Ishikawa (cell line): ENCODE measurements at regions not wholly inside any gene's neighbourhood (a gene's known extent, or its start where the extent isn't known, plus 50 kb on each side); places are given as distances from the start of the nearest gene placed in this dataset.

ENCODE experiments used
- CEBPB ChIP-seq: IDR thresholded peaks from 2 replicates; pipeline ENCODE4 v1.6.1; 2012
- CREB1 ChIP-seq: IDR thresholded peaks from 2 replicates; pipeline ENCODE4 v1.6.1; 2012; ENCODE audit warnings: low read depth
- EGR1 ChIP-seq: IDR thresholded peaks from 2 replicates; pipeline ENCODE4 v1.6.1; 2012
- EP300 ChIP-seq: IDR thresholded peaks from 2 replicates; pipeline ENCODE4 v1.6.1; 2012; ENCODE audit warnings: borderline replicate concordance
- FOXM1 ChIP-seq: IDR thresholded peaks from 2 replicates; pipeline ENCODE4 v1.6.1; 2012; ENCODE audit warnings: low read depth, borderline replicate concordance
- MAX ChIP-seq: IDR thresholded peaks from 2 replicates; pipeline ENCODE4 v1.6.1; 2012
- NFIC ChIP-seq: IDR thresholded peaks from 2 replicates; pipeline ENCODE4 v1.6.1; 2012
- RAD21 ChIP-seq: IDR thresholded peaks from 2 replicates; pipeline ENCODE4 v1.6.1; 2012; ENCODE audit warnings: low read depth
- REST ChIP-seq: IDR thresholded peaks from 2 replicates; pipeline ENCODE4 v1.6.1; 2012; ENCODE audit warnings: low read depth, mild to moderate bottlenecking
- TAF1 ChIP-seq: IDR thresholded peaks from 2 replicates; pipeline ENCODE4 v1.6.1; 2012; ENCODE audit warnings: low read depth, mild to moderate bottlenecking
- TCF12 ChIP-seq: IDR thresholded peaks from 2 replicates; pipeline ENCODE4 v1.6.1; 2012; ENCODE audit warnings: low read depth
- TEAD4 ChIP-seq: IDR thresholded peaks from 2 replicates; pipeline ENCODE4 v1.6.1; 2012
- USF1 ChIP-seq: IDR thresholded peaks from 2 replicates; pipeline ENCODE4 v1.6.1; 2012
- YY1 ChIP-seq: IDR thresholded peaks from 2 replicates; pipeline ENCODE4 v1.6.1; 2012; ENCODE audit warnings: low read depth
- ZBTB7A ChIP-seq: IDR thresholded peaks from 2 replicates; pipeline ENCODE4 v1.6.1; 2012; ENCODE audit warnings: low read depth

- TF ChIP-seq RAD21: no peak
- TF ChIP-seq CREB1: no peak
- no peak for TF ChIP-seq USF1
- no peak for TF ChIP-seq CEBPB
- no peak for TF ChIP-seq YY1
- no peak for TF ChIP-seq EP300
- TF ChIP-seq FOXM1: no peak
- TF ChIP-seq ZBTB7A: no peak
- TF ChIP-seq MAX: no peak
- TF ChIP-seq TEAD4: no peak
- no peak for TF ChIP-seq REST
- TF ChIP-seq TAF1: no peak
Measured at GRCh38 chr5:72648480-72648879, 141.3 kb upstream of the ZNF366 start.

GRCh38 chr5:72647806-72648205 lies 140.6 kb upstream of the ZNF366 start:
- TF ChIP-seq TEAD4 (no peak), EGR1 (no peak), CREB1 (no peak), CEBPB (no peak), NFIC (no peak), YY1 (no peak), RAD21 (no peak), REST (no peak), USF1 (no peak), TAF1 (no peak), ZBTB7A (no peak)

- TF ChIP-seq TAF1 (no peak), RAD21 (no peak), EGR1 (no peak), YY1 (no peak), USF1 (no peak), CREB1 (no peak), TEAD4 (no peak), REST (no peak), FOXM1 (no peak), EP300 (no peak), NFIC (no peak), MAX (no peak), CEBPB (no peak), TCF12 (no peak), ZBTB7A (no peak)
Measured at GRCh38 chr5:72646246-72646866, 139.1 kb upstream of the ZNF366 start.

- no peak for TF ChIP-seq REST
- no peak for TF ChIP-seq EGR1
- no peak for TF ChIP-seq FOXM1
- TF ChIP-seq TAF1: no peak
- no peak for TF ChIP-seq TCF12
- TF ChIP-seq ZBTB7A: no peak
- TF ChIP-seq EP300: no peak
- TF ChIP-seq CREB1: no peak
- TF ChIP-seq RAD21: no peak
- no peak for TF ChIP-seq YY1
- TF ChIP-seq USF1: no peak
- TF ChIP-seq NFIC: no peak
Measured at GRCh38 chr5:72645064-72645846, 138.0 kb upstream of the ZNF366 start.
